DMS53 treated with DMSO at 0.1 percent for 48 hours (cell line): ENCODE measurements at regions not wholly inside any gene's neighbourhood (a gene's known extent, or its start where the extent isn't known, plus 50 kb on each side); places are given as distances from the start of the nearest gene placed in this dataset.

ENCODE experiments used
- DNase-seq: peaks from one replicate; lab custom pipeline; 2025; ENCODE audit not compliant: unreplicated experiment; lab: John Stamatoyannopoulos, UW

DNA sequence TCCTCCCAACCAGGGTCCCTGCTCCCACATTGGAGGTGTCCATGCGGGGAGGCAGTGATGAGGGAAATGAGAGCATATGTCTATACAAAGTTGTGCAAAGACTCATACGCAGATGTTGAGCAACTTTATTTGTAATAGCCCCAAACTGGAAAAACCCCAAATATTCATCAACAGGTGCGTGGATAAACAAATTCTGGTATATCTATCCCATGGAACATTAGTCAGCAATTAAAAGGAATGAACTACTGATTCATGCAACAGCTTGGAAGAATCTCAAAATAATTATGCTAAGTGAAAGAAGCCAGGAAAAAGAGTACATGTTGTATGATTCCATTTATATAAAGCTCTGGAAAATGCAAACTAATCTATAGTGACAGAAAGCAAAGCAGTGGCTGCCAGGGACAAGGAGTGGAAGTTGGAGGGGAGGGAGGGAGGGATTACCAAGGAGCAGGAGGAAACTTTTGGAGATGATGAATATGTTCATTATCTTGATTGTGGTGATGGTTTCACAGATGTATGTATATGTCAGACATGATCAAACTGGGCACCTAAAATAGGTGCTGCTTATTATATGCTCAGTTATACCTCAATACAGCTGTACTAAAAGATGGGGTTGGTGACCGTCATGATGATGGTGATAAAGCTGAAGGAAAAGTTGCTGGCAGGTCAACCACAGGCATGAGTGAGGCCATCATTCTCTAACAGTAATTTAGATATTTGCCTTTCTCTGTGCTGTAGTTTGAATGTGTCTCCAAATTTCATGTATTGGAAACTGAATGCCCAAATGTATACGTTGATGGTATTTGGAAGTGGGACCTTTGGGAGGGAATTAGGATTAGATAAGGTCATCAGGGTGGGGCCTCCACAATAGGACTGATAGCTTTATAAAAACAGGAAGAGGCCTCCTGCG is 270.9 kb downstream of the CYP26B1 start:
- DNase-seq = no peak

DNA sequence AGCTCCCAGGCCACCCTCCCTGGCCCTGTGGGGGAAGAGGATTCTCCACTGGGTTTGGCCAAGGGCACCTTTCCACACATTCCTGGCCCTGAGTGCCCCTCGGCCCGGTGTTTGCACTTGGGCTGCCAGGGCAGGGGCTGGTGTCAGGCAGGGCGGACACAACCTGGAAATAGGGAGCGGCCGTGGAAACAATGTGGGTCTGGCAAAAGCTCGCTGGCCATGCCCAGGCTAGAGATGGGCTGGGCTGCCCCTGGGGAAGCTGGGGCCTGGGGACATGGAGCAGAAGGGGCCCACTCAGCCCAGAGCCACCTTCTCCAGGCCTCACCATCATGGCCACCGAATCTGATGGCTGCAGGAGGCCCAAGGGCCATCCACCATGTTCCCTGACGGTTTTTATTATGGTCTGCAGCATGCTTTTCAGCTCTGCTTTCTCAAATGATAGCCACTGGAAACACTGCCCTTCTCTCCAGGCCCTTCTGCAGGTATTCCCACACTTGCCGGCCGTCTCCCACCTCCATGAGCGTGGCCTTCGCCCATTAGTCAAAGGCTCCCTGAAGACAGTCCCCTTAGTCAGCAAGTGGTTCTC is 275.1 kb downstream of the CYP26B1 start:
- DNase-seq = no peak

DNA sequence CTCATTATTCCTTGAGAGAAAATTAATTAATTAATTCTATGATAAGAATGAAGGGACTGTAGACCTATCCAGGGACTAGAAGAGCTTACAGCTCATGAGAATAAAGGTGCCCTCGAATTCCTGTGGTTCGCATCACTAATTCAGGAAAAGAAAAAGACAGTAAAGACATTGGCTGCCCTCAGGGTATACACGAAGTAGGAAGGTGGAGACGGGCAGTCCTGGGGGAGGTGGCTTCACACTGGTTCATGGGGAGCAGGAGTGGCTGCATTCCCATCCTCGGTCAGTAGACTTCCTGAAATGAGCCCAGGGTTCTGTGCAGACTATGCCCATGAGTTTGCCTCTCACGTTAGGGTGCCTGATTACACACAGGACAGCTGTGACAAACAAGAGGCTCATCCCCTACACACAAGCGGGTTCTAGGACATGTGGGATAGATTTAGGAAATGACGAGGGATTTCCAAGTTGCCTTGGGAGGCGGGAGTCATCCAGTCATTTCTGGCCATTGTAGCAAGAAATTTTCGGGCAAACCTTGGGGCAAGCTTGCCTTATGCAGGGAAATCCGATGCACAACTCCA is 282.2 kb downstream of the CYP26B1 start:
- DNase-seq = no peak

DNA sequence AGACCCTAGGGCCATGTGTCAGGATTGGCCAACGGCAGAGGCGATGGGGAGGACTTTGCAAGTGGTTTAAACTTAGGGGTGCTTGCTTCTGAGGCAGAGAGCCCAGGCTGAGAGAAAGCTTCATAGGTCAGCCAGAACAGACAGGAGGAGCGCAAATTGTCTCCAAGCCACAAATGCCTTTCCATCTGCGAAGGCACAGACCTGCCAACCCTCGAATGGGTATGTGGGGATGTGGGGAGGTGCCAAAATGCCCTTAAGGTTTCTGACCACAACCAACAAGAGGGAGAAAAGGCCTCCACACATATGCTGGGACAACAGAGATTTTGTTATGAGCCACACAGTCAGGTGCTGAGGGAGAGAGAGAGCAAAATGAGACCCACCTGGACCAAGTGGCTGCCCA is 283.6 kb downstream of the CYP26B1 start:
- DNase-seq = no peak

GRCh38 chr2:71863396-71863795 is 284.3 kb downstream of the CYP26B1 start:
- DNase-seq = no peak

GRCh38 chr2:71862921-71863320 is 284.7 kb downstream of the CYP26B1 start:
- no peak for DNase-seq

GRCh38 chr2:71861186-71862160 is 286.2 kb downstream of the CYP26B1 start:
- DNase-seq = no peak

DNA sequence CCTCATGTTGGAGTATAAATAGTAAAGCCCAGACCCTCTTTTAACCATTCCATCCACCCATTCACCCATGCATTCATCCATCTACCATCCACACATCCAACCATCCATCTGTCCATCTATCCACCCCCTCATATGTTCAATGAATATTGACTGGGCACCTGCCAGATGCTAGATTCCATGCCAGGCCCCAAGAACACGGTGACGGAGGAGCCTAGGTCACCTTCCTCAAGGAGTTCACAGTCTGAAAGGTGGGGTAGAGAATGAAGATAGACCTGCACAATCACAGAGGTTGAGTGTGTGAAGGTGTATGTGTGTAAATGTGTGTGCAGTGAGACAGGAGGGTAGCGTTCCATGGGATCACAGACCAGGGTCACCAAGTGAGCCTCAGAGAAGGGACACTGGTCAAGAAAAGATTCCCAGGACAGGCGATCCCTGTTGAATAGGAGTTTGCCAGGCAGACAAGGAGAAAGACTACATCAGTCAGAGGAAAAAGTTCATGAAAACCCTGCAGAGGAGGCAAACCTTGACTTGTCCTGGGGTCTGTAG is 287.2 kb downstream of the CYP26B1 start:
- no peak for DNase-seq

- no peak for DNase-seq
These were observed 288.3 kb downstream of the CYP26B1 start for GRCh38 chr2:71859211-71859847.

- no peak for DNase-seq
These were observed 289.6 kb downstream of the CYP26B1 start for GRCh38 chr2:71858071-71858470.

DNA sequence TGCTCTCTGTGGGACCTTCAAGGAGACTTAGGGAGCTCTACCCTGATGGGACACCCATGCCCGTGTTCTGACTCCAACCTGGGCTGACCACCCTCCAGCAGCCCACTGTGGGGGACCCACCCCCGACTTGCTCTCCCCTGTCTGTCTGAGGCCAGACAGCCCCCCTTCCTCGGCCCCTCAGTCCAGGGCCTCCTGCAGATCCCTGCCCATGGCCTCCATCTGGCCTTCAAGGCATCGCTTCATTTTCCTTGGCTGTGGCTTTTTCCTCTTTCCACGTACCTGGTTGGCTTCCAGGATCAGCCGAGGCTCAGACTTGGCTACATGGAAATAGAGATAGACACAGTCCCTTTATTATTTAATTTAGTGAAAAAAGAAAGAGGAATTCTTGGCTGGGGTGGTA is 290.0 kb downstream of the CYP26B1 start:
- DNase-seq = no peak

DNA sequence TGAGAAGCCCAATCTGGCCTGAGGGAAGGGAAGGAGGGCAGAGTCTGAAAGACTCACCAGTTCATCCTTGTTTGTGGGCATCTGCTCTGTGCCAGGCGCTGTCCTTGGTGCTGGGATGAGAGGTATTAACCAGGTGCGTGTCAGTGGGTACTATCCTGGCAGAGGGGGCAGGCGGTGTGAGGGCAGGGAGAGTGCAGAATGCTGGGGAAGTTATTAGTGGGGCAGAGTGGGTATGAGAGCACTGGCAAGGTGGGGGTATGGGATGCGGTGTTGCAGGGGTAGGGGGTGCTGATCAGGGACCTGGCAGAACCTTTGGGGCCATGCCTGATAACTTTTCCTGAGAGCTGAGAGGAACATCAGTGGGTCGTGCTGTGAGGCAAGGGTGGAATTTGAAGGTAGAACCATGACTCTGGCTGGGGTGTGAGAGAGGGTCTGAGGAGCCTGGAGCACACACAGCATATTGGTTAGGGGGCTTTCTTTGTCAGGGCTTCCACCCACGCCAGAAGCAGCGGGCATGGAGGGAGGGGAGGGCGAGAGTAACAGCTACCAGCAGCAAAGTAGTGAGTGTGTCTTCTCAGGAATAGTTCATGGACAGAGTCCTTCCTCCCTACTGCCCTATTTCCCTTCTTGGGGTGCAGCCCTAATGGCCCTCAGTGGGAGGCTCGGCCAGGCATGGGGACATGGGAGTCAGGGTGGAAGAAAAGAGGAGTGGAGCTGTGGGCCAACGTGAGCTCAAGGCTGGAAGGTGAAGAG is 290.7 kb downstream of the CYP26B1 start:
- no peak for DNase-seq

- DNase-seq = no peak
These were observed 293.8 kb downstream of the CYP26B1 start for GRCh38 chr2:71853858-71854257.

DNA sequence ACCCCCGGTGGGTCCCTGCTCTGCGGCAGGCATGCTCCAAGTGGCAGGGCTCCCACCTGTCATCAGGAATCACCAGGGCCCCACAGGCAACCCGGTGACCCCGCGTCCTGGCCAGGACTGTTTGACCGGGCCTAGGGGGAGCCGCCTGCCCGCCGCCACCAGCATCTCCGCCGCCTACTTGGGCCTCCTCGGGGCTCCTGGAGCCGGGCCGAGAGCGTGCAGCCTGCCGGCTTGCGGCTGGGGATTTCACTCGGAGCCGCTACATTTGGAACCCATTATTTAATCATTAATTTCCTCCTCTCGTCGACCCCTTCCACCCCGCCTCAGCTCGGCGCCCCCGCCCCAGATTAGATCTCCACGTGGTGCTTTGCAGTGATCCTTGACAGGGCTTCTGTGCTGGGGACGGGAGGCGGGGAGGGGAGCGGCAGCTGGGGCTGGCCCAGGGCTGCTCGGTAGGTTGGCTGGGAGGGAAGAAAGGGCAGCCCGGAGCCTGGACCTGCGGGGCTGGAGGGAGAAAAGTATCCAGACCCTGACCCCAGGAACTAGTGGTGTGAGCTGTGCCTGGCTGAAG is 295.4 kb downstream of the CYP26B1 start:
- DNase-seq = no peak

GRCh38 chr2:71851094-71851750 is 296.4 kb downstream of the CYP26B1 start:
- no peak for DNase-seq

- DNase-seq = no peak
These were observed 297.3 kb downstream of the CYP26B1 start for GRCh38 chr2:71850306-71850801.

DNA sequence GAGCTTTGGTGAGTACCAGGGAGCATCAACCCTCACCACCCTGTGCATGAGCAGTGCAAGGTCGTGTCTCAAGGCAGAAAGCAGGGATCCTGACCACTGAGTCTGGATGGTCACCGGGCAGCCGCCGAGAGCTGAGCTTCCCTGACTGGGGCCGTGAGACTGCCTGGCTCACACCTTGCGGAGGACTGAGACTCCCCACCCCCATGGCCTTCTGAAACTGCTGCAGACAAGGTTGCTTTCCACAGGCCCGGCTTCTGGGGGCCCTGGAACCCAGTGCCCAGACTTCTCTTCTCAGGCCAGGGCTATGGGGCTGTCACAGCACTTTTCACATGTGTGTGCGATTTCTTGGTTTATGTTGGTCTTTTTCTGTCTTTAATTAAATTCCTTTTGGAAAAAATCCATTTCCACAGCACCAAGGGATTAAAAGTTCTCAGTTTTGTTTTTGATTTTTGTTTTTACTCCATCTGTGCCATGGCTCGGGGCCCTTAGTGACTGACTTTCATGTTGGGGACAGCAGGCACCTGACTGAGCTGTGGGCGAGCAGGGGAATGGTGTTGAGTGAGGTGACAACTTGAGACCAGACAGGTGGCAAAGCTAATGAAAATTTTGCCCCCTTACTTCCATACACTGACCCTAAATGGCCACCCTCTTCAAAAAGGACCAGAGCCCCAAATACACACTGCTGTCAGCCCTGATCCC is 297.9 kb downstream of the CYP26B1 start:
- no peak for DNase-seq

DNA sequence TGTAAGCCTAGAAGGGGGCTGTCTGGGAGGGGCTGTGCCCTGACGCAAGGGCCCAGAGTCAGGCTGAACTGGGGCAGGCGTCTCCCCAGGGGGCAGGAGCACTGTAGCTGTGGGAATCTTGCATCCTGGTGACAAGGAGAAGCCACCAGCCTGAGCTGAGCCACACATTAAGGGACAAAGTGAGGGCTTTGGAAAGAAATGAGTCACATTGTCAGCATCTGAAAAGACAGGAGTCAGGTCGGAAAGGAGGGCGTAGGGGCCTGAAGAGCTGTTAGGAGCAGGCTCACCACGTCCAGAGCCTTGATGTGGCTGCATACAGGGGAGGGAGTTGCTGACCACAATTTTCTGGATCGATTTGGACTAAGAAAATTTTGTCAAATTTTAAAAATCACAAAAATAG is 298.6 kb downstream of the CYP26B1 start:
- DNase-seq = no peak
